HG03378 (cell line): ENCODE measurements at regions not wholly inside any gene's neighbourhood (a gene's known extent, or its start where the extent isn't known, plus 50 kb on each side); places are given as distances from the start of the nearest gene placed in this dataset.
"Not testable (repeated sequence)": the region's sequence is repeated elsewhere in the genome, so short reads cannot be mapped to it uniquely, and the experiment has no call there.

ENCODE experiments used
- ATAC-seq: cut with Tn5 transposase; IDR thresholded peaks from one replicate; pipeline ENCODE4 v1.9.1; 2021; ENCODE audit warnings: mild to moderate bottlenecking, moderate library complexity; ENCODE audit not compliant: unreplicated experiment

GRCh38 chr2:104904889-104905288 is 51.0 kb downstream of the POU3F3 start:
- ATAC-seq = no peak

- ATAC-seq = no peak
Measured at GRCh38 chr2:104909317-104909716, 55.4 kb downstream of the POU3F3 start.

- ATAC-seq = no peak
Measured at GRCh38 chr2:104914509-104914908, 60.6 kb downstream of the POU3F3 start.

GRCh38 chr2:104915107-104915793 is 61.3 kb downstream of the POU3F3 start:
- ATAC-seq = no peak

GRCh38 chr2:104919127-104919526 is 65.2 kb downstream of the POU3F3 start:
- ATAC-seq = no peak

- ATAC-seq = no peak
Measured at GRCh38 chr2:104923665-104924064, 69.8 kb downstream of the POU3F3 start.

- ATAC-seq = no peak
Measured at GRCh38 chr2:104929663-104930062, 75.7 kb downstream of the POU3F3 start.

GRCh38 chr2:104930732-104931131 is 76.8 kb downstream of the POU3F3 start:
- no peak for ATAC-seq

GRCh38 chr2:104932243-104932642 is 78.3 kb downstream of the POU3F3 start:
- peak; percentile 52 for ATAC-seq

GRCh38 chr2:104933151-104933917 is 79.4 kb downstream of the POU3F3 start:
- ATAC-seq = no peak

GRCh38 chr2:104936527-104936926 is 82.6 kb downstream of the POU3F3 start:
- ATAC-seq = no peak

GRCh38 chr2:104938231-104938941 is 84.5 kb downstream of the POU3F3 start:
- peak; percentile 95 for ATAC-seq

GRCh38 chr2:104939570-104940217 is 85.8 kb downstream of the POU3F3 start:
- ATAC-seq = no peak

- no peak for ATAC-seq
Measured at GRCh38 chr2:104944495-104944894, 90.6 kb downstream of the POU3F3 start.

GRCh38 chr2:104945121-104945520 is 91.2 kb downstream of the POU3F3 start:
- no peak for ATAC-seq

GRCh38 chr2:104945866-104946265 is 92.0 kb downstream of the POU3F3 start:
- ATAC-seq = no peak

GRCh38 chr2:104947456-104947855 is 90.4 kb upstream of the MRPS9 start:
- ATAC-seq = not testable (repeated sequence)

GRCh38 chr2:104952976-104953375 is 84.9 kb upstream of the MRPS9 start:
- no peak for ATAC-seq

GRCh38 chr2:104965900-104966299 is 72.0 kb upstream of the MRPS9 start:
- no peak for ATAC-seq

GRCh38 chr2:104969564-104969963 is 68.3 kb upstream of the MRPS9 start:
- ATAC-seq = no peak

GRCh38 chr2:104975371-104975770 is 62.5 kb upstream of the MRPS9 start:
- no peak for ATAC-seq
